Fibroblast of lung (primary cell): ENCODE measurements at regions not wholly inside any gene's neighbourhood (a gene's known extent, or its start where the extent isn't known, plus 50 kb on each side); places are given as distances from the start of the nearest gene placed in this dataset.

Source experiments
- EZH2 ChIP-seq: IDR thresholded peaks from 2 replicates; pipeline ENCODE4 v1.5.1; 2012; ENCODE audit warnings: low read length, control low read depth, mild to moderate bottlenecking; ENCODE audit errors: missing control alignments
- TF ChIP-seq, protein P1 (sequence below), 2 donors: IDR thresholded peaks in 1 of 2; conservative IDR thresholded peaks in 1 of 2; 1 replicate in 1 of 2; 2 replicates in 1 of 2; pipeline ENCODE4 v1.5.1; 2011 to 2012; ENCODE audit warnings: low read length in 2 of 2, control low read depth in 1 of 2, inconsistent platforms in 1 of 2, low read depth in 1 of 2, mild to moderate bottlenecking in 1 of 2

DNA sequence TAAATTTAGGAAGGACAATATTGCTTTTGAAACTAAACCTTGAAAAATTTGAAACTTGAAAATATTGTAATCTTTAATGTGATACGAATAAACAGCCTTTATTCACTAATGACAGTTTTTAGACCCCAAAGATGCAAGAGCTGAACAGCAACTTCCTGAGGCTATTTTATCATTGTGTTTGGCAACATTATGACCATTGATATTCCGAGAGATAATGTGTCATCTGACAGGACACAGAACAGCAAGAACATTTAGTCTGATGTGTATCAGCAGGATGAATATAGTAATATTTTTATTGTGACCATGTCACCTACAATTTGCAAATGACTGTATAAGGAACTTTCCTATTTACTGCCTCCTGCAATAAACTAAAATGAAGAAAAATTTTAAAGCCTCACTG lies 316.0 kb downstream of the ADAM29 start:
- TF ChIP-seq, protein P1, sequence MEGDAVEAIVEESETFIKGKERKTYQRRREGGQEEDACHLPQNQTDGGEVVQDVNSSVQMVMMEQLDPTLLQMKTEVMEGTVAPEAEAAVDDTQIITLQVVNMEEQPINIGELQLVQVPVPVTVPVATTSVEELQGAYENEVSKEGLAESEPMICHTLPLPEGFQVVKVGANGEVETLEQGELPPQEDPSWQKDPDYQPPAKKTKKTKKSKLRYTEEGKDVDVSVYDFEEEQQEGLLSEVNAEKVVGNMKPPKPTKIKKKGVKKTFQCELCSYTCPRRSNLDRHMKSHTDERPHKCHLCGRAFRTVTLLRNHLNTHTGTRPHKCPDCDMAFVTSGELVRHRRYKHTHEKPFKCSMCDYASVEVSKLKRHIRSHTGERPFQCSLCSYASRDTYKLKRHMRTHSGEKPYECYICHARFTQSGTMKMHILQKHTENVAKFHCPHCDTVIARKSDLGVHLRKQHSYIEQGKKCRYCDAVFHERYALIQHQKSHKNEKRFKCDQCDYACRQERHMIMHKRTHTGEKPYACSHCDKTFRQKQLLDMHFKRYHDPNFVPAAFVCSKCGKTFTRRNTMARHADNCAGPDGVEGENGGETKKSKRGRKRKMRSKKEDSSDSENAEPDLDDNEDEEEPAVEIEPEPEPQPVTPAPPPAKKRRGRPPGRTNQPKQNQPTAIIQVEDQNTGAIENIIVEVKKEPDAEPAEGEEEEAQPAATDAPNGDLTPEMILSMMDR (conservative IDR thresholded peaks at IDR 0.05 in 1 of 2, IDR thresholded peaks at IDR 0.05 in 1 of 2; ENCODE audit: low read depth in 1 of 2, low read length in 2 of 2): no peak
- TF ChIP-seq EZH2: no peak
